ENCODE measurements at regions not wholly inside any gene's neighbourhood (a gene's known extent, or its start where the extent isn't known, plus 50 kb on each side); places are given as distances from the start of the nearest gene placed in this dataset.
"Not testable (repeated sequence)": the region's sequence is repeated elsewhere in the genome, so short reads cannot be mapped to it uniquely, and the experiment has no call there.

GRCh38 chr21:5250128-5250527 is 5271.3 kb upstream of the TPTE start:
- H3K9me3 ChIP-seq (ENCODE audit: control insufficient read depth in 2 of 3, low read length in 3 of 3); H3K4me3 ChIP-seq (ENCODE audit: low read length); H3K4me1 Mint-ChIP-seq; H3K36me3 ChIP-seq (ENCODE audit: control insufficient read depth in 2 of 3, insufficient read depth in 3 of 3, low read length in 3 of 3); H3K36me3 Mint-ChIP-seq; ATAC-seq; H3K4me3 Mint-ChIP-seq; H3K4me1 ChIP-seq (ENCODE audit: control insufficient read depth in 2 of 2, insufficient read depth in 2 of 2, low read length in 2 of 2); POLR2A ChIA-PET; H3K27me3 ChIP-seq (ENCODE audit: control insufficient read depth in 2 of 2, insufficient read depth in 2 of 2, low read length in 2 of 2); DNase-seq; CTCF ChIA-PET; H3K27ac ChIP-seq (ENCODE audit: low read depth, low read length); H3K27me3 Mint-ChIP-seq; H3K27ac Mint-ChIP-seq; intact Hi-C loops (cut with micrococcal nuclease): not testable (repeated sequence)
- peaks cover 18 to 67% (median 35%) of the 10 kb centered on the region in 11 donors for H3K9me3 Mint-ChIP-seq

DNA sequence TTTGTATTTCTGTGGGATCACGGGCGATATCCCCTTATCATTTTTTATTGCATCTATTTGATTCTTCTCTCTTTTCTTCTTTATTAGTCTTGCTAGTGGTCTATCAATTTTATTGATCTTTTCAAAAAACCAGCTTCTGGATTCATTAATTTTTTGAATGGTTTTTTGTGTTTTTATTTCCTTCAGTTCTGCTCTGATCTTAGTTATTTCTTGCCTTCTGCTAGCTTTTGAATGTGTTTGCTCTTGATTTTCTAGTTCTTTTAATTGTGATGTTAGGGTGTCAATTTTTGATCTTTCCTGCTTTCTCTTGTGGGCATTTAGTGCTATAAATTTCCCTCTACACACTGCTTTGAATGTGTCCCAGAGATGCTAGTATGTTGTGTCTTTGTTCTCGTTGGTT is 5270.2 kb upstream of the TPTE start:
- H3K4me1 ChIP-seq (ENCODE audit: control insufficient read depth in 2 of 2, insufficient read depth in 2 of 2, low read length in 2 of 2); ATAC-seq; H3K9me3 ChIP-seq (ENCODE audit: control insufficient read depth in 2 of 3, low read length in 3 of 3); H3K4me3 ChIP-seq (ENCODE audit: low read length); H3K27me3 ChIP-seq (ENCODE audit: control insufficient read depth in 2 of 2, insufficient read depth in 2 of 2, low read length in 2 of 2); intact Hi-C loops (cut with micrococcal nuclease); POLR2A ChIA-PET; H3K36me3 ChIP-seq (ENCODE audit: control insufficient read depth in 2 of 3, insufficient read depth in 3 of 3, low read length in 3 of 3); H3K4me1 Mint-ChIP-seq; DNase-seq; H3K27me3 Mint-ChIP-seq; H3K36me3 Mint-ChIP-seq; H3K4me3 Mint-ChIP-seq; CTCF ChIA-PET; H3K27ac Mint-ChIP-seq; H3K27ac ChIP-seq (ENCODE audit: low read depth, low read length): not testable (repeated sequence)
- H3K9me3 Mint-ChIP-seq: peaks cover 15 to 63% (median 35%) of the 10 kb centered on the region in 11 donors

DNA sequence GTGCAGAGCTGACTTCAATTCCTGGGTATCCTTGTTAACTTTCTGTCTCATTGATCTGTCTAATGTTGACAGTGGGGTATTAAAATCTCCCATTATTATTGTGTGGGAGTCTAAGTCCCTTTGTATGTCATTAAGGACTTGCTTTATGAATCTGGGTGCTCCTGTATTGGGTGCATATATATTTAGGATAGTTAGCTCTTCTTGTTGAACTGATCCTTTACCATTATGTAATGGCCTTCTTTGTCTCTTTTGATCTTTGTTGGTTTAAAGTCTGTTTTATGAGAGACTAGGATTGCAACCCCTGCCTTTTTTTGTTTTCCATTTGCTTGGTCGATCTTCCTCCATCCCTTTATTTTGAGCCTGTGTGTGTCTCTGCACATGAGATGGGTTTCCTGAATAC is 5269.5 kb upstream of the TPTE start:
- H3K4me1 Mint-ChIP-seq; CTCF ChIA-PET; DNase-seq; POLR2A ChIA-PET; H3K4me3 ChIP-seq (ENCODE audit: low read length); ATAC-seq; H3K27me3 ChIP-seq (ENCODE audit: control insufficient read depth in 2 of 2, insufficient read depth in 2 of 2, low read length in 2 of 2); H3K27me3 Mint-ChIP-seq; H3K9me3 ChIP-seq (ENCODE audit: control insufficient read depth in 2 of 3, low read length in 3 of 3); H3K27ac Mint-ChIP-seq; H3K36me3 ChIP-seq (ENCODE audit: control insufficient read depth in 2 of 3, insufficient read depth in 3 of 3, low read length in 3 of 3); H3K4me1 ChIP-seq (ENCODE audit: control insufficient read depth in 2 of 2, insufficient read depth in 2 of 2, low read length in 2 of 2); H3K4me3 Mint-ChIP-seq; H3K36me3 Mint-ChIP-seq; H3K27ac ChIP-seq (ENCODE audit: low read depth, low read length); intact Hi-C loops (cut with micrococcal nuclease): not testable (repeated sequence)
- peaks cover 8 to 57% (median 29%) of the 10 kb centered on the region in 11 donors for H3K9me3 Mint-ChIP-seq

All from naive thymus-derived CD4-positive, alpha-beta T cell (primary cell).